ENCODE measurements at regions not wholly inside any gene's neighbourhood (a gene's known extent, or its start where the extent isn't known, plus 50 kb on each side); places are given as distances from the start of the nearest gene placed in this dataset.

DNA sequence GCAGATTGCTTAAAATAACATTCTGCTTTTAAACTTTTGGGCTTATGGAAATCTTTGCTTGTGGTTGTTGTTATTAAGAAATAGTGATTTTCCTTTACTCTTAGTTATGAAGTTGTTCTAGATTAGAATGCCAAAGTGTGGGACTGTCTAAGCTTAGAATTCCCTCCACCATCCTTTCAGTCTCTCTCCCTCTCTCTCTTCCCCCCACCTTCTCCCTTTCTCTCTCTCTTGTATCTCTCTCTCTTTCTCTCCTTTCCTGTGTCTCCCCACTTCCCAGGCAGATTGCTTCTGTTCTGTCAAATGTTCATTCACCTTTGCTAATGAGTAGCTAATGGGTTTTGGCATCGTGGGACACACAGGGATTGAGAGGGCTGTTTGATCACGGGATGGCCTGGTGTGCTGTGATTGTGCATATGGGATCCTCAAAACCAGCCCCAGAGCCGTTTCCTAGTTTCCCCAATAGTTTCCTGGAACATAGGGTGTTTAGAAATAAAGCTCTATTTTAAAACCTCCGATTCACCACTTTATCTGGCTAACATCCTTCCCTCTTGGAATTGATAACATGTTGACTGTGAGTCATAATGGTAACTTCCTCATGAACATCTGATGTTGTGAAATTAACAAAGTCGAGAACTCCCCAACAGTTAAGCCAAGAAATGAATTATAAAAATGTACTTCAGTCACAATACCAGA is 502.6 kb downstream of the TMEM114 start:
- ATAC-seq (peak in 1 of 4 donors; percentile 44), DNase-seq (no peak)
- H3K27ac ChIP-seq: peak overlapping the region in 1 of 12 donors; percentile 27
- TF ChIP-seq POLR2A (IDR thresholded peaks at IDR 0.05): no peak
- TF ChIP-seq, protein P1, sequence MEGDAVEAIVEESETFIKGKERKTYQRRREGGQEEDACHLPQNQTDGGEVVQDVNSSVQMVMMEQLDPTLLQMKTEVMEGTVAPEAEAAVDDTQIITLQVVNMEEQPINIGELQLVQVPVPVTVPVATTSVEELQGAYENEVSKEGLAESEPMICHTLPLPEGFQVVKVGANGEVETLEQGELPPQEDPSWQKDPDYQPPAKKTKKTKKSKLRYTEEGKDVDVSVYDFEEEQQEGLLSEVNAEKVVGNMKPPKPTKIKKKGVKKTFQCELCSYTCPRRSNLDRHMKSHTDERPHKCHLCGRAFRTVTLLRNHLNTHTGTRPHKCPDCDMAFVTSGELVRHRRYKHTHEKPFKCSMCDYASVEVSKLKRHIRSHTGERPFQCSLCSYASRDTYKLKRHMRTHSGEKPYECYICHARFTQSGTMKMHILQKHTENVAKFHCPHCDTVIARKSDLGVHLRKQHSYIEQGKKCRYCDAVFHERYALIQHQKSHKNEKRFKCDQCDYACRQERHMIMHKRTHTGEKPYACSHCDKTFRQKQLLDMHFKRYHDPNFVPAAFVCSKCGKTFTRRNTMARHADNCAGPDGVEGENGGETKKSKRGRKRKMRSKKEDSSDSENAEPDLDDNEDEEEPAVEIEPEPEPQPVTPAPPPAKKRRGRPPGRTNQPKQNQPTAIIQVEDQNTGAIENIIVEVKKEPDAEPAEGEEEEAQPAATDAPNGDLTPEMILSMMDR (IDR thresholded peaks at IDR 0.05): no peak
- H3K36me3 ChIP-seq: no peaks in the 10 kb centered on the region
- H3K4me1 ChIP-seq: no peaks in the 10 kb centered on the region
- 33 to 47% (median 44%) methylated on average over 5 of the region's 5 CpGs for WGBS, 4 donors
- intact Hi-C loops (cut with DNase I): no loop called here
- no peak overlapping the region for H3K4me3 ChIP-seq
- H3K9me3 ChIP-seq: peaks cover 0 to 2% (median 0%) of the 10 kb centered on the region in 12 donors
- H3K27me3 ChIP-seq: peaks cover 0 to under 1% (median 0%) of the 10 kb centered on the region in 9 donors

GRCh38 chr16:8087146-8087545 is 503.2 kb downstream of the TMEM114 start:
- Histone ChIP-seq H3K36me3 (no peaks in the 10 kb centered on the region), H3K4me1 (no peaks in the 10 kb centered on the region), H3K27me3 (no peaks in the 10 kb centered on the region), H3K27ac (no peak overlapping the region), H3K4me3 (no peak overlapping the region), H3K9me3 (no peaks in the 10 kb centered on the region)
- WGBS, 4 donors: 72 to 77% (median 76%) methylated on average over 2 of the region's 2 CpGs
- intact Hi-C loops (cut with DNase I): no loop called here
- TF ChIP-seq, protein P1 (IDR thresholded peaks at IDR 0.05): no peak
- no peak for TF ChIP-seq POLR2A (IDR thresholded peaks at IDR 0.05)
- DNase-seq (no peak), ATAC-seq (no peak)

GRCh38 chr16:8084882-8085281 is 505.4 kb downstream of the TMEM114 start:
- Histone ChIP-seq H3K27me3 (no peaks in the 10 kb centered on the region), H3K9me3 (no peaks in the 10 kb centered on the region), H3K36me3 (no peaks in the 10 kb centered on the region), H3K4me1 (no peaks in the 10 kb centered on the region), H3K27ac (no peak overlapping the region), H3K4me3 (no peak overlapping the region)
- intact Hi-C loops (cut with DNase I): no loop called here
- ATAC-seq: no peak
- 68 to 79% (median 76%) methylated on average over 2 of the region's 2 CpGs for WGBS, 4 donors
- TF ChIP-seq POLR2A (IDR thresholded peaks at IDR 0.05): no peak
- TF ChIP-seq, protein P1 (IDR thresholded peaks at IDR 0.05): no peak
- DNase-seq: no peak

DNA sequence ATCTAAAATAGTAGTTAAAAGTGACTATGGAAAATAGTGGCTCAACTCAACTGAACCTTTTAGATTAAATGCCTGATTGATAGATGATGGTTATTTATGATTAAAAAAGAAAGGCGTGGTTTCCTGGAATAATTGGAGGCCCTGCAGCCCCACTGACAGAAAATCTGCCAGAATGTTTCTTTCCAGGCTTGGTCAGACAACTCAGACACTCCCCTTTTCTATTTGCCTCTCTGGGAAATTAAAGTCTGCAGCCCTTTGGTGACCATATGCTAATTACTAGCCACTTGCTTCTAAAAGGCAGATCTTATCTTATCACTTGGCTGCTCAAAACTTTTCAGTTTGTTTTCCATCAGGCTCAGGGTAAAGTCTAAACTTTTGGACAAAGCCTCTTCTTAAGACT is 506.0 kb downstream of the TMEM114 start:
- H3K9me3 ChIP-seq: no peaks in the 10 kb centered on the region
- intact Hi-C loops (cut with DNase I): no loop called here
- no peaks in the 10 kb centered on the region for H3K4me1 ChIP-seq
- ATAC-seq (no peak), DNase-seq (no peak)
- H3K27ac ChIP-seq: no peak overlapping the region
- WGBS, 4 donors: 53 to 81% (median 72%) methylated on average over 1 of the region's 1 CpG
- no peaks in the 10 kb centered on the region for H3K36me3 ChIP-seq
- TF ChIP-seq, protein P1 (IDR thresholded peaks at IDR 0.05): no peak
- no peak for TF ChIP-seq POLR2A (IDR thresholded peaks at IDR 0.05)
- H3K4me3 ChIP-seq: no peak overlapping the region
- H3K27me3 ChIP-seq: no peaks in the 10 kb centered on the region
